SK-N-SH treated with all-trans-retinoic acid at 6 μM for 48 hours (cell line): ENCODE measurements at regions not wholly inside any gene's neighbourhood (a gene's known extent, or its start where the extent isn't known, plus 50 kb on each side); places are given as distances from the start of the nearest gene placed in this dataset.

Source experiments
- ZFP30 ChIP-seq: fragments of 450-650 bp; formaldehyde crosslinking; IDR thresholded peaks from 2 replicates; pipeline ENCODE4 v1.5.0; 2022; ENCODE audit warnings: mild to moderate bottlenecking, moderate library complexity
- ZNF70 ChIP-seq: fragments of 450-650 bp; formaldehyde crosslinking; IDR thresholded peaks from 2 replicates; pipeline ENCODE4 v1.5.0; 2020; ENCODE audit warnings: mild to moderate bottlenecking, moderate library complexity

DNA sequence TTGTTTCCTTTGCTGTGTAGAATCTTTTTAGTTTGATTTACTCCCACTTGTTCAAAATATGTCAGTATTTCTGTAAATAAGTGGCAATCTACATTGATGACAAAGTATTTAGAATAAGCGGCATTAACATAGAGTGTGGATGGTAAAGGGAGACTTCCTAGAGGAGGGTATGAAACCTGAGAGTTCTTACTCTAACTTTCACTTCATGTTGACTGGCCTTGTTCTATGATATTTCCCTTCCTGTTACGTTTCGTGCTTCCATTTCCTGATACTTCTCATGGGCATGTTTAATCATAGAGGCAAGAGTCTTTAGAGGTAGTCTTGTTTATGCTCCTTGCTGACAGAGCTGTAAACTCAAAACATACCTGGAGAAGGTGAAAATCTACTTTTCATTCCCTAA lies 408.9 kb downstream of the GLUD2 start:
- TF ChIP-seq ZFP30 (CRISPR knock-in tag) (no peak), ZNF70 (no peak)
